ENCODE measurements at regions not wholly inside any gene's neighbourhood (a gene's known extent, or its start where the extent isn't known, plus 50 kb on each side); places are given as distances from the start of the nearest gene placed in this dataset.

DNA sequence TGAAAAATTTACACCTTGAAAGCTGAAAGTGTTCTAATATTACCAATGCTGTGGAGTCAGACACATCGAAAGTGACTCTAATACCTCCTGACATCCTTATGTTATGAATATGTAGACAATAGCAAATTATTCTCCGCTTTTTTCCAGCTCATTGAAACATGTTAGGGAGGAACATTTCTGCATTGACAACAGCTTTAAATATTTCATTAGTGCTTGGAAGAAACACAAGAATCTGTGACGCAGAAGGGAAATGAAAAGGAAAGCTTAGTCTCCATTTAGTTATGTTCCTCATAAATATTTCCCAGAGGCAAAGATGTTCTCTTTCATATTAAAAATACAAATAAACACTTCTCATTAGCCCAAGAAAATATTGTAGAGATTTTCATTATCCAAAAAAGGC is 55.8 kb upstream of the CD99 start:
- TF ChIP-seq, protein P1, sequence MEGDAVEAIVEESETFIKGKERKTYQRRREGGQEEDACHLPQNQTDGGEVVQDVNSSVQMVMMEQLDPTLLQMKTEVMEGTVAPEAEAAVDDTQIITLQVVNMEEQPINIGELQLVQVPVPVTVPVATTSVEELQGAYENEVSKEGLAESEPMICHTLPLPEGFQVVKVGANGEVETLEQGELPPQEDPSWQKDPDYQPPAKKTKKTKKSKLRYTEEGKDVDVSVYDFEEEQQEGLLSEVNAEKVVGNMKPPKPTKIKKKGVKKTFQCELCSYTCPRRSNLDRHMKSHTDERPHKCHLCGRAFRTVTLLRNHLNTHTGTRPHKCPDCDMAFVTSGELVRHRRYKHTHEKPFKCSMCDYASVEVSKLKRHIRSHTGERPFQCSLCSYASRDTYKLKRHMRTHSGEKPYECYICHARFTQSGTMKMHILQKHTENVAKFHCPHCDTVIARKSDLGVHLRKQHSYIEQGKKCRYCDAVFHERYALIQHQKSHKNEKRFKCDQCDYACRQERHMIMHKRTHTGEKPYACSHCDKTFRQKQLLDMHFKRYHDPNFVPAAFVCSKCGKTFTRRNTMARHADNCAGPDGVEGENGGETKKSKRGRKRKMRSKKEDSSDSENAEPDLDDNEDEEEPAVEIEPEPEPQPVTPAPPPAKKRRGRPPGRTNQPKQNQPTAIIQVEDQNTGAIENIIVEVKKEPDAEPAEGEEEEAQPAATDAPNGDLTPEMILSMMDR (IDR thresholded peaks at IDR 0.05) = no peak
- no peak for TF ChIP-seq ZFX (IDR thresholded peaks at IDR 0.05; ENCODE audit: borderline replicate concordance)
